Gastrocnemius medialis (tissue), 4 donors: ENCODE measurements at regions not wholly inside any gene's neighbourhood (a gene's known extent, or its start where the extent isn't known, plus 50 kb on each side); places are given as distances from the start of the nearest gene placed in this dataset.
"Not testable (repeated sequence)": the region's sequence is repeated elsewhere in the genome, so short reads cannot be mapped to it uniquely, and the experiment has no call there.

Experiments
- ATAC-seq, 2 donors: fragments of 150-250 bp; one replicate each; pipeline ENCODE4 v1.9.1; 2016
- DNase-seq, 2 donors: peaks; one replicate each; pipeline ENCODE4 v3.0.0-alpha.2; 2019
- H3K27ac ChIP-seq, 4 donors: fragments of 200-600 bp; sonication (generic); 1 replicate in 1 of 4; 2 replicates in 3 of 4; pipeline ENCODE4 v1.5.1; 2016 to 2018; ENCODE audit warnings: mild to moderate bottlenecking in 2 of 4, moderate library complexity in 1 of 4
- H3K27me3 ChIP-seq, 3 donors: fragments of 200-600 bp; sonication (generic) in 2 of 3; 1 replicate in 1 of 3; 2 replicates in 2 of 3; pipeline versions ENCODE4 v1.5.1 to v1.6.0; 2016 to 2019; ENCODE audit warnings: mild to moderate bottlenecking in 1 of 3, moderate library complexity in 1 of 3
- H3K36me3 ChIP-seq, 2 donors: fragments of 200-600 bp; sonication (generic) in 1 of 2; one replicate each; pipeline ENCODE4 v1.5.1; 2017 to 2018
- H3K4me1 ChIP-seq, 2 donors: fragments of 200-600 bp; sonication (generic) in 1 of 2; one replicate each; pipeline ENCODE4 v1.5.1; 2016 to 2017; ENCODE audit warnings: mild to moderate bottlenecking in 2 of 2
- H3K4me3 ChIP-seq, 4 donors: fragments of 200-600 bp; sonication (generic) in 3 of 4; 1 replicate in 1 of 4; 2 replicates in 3 of 4; pipeline ENCODE4 v1.5.1; 2016 to 2019; ENCODE audit warnings: mild to moderate bottlenecking in 2 of 4
- H3K9me3 ChIP-seq, 3 donors: fragments of 200-600 bp; sonication (generic) in 2 of 3; 1 replicate in 1 of 3; 2 replicates in 2 of 3; pipeline ENCODE4 v1.5.1; 2016 to 2019
- POLR2A ChIP-seq, 2 donors: fragments of 450-650 bp; IDR thresholded peaks; one replicate each; pipeline ENCODE4 v1.6.1; 2017; ENCODE audit warnings: antibody characterized with exemption in 2 of 2, mild to moderate bottlenecking in 2 of 2, moderate library complexity in 2 of 2
- in situ Hi-C, 4 donors: fragments of 200-750 bp; cut with MboI; loops; one replicate each; pipeline versions ENCODE4 v1.15.0 to v1.8.0; 2017; ENCODE audit warnings: low sequenced_read_pairs in 4 of 4
- intact Hi-C: fragments of 100-400 bp; cut with DNase I; formaldehyde crosslinking; loops from one replicate; pipeline ENCODE4 v1.15.1; 2023; ENCODE audit warnings: low total_unique reads
- TF ChIP-seq, protein P1 (sequence below), 5 experiments: fragments of 450-650 bp in 3 of 5; fragments of 200-600 bp in 2 of 5; sonication (generic) in 2 of 5; IDR thresholded peaks in 4 of 5; conservative IDR thresholded peaks in 1 of 5; 1 replicate in 4 of 5; 2 replicates in 1 of 5; pipeline ENCODE4 v1.5.1; 2016 to 2019; ENCODE audit warnings: antibody characterized with exemption in 5 of 5, mild to moderate bottlenecking in 3 of 5, moderate library complexity in 3 of 5

DNA sequence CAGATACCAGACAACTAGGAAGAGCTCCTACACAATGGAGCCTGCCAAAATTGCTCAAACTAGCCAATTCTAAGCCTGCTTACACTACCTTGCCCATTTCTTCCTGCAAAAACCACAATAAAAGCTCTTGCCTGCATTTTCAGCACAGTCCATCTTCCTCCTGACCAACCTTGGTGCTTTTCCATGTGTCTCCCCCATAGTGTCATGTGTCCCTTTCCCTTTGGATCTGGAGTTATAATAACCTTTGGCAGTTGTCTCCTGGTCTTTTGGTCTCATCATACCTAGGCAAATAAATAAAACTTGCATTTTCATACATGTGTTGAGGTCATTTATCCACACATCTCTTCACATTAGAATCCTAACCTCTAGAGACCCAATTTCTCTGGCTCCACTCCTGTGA is 203.1 kb upstream of the TRPC4 start:
- intact Hi-C loops (no loop called here), in situ Hi-C loops (no loop called here)
- Histone ChIP-seq H3K27me3 (no peaks in the 10 kb centered on the region), H3K36me3 (no peaks in the 10 kb centered on the region), H3K27ac (no peak overlapping the region), H3K4me1 (no peaks in the 10 kb centered on the region), H3K4me3 (no peak overlapping the region), H3K9me3 (no peaks in the 10 kb centered on the region)
- DNase-seq (no peak), ATAC-seq (no peak)
- TF ChIP-seq, protein P1, sequence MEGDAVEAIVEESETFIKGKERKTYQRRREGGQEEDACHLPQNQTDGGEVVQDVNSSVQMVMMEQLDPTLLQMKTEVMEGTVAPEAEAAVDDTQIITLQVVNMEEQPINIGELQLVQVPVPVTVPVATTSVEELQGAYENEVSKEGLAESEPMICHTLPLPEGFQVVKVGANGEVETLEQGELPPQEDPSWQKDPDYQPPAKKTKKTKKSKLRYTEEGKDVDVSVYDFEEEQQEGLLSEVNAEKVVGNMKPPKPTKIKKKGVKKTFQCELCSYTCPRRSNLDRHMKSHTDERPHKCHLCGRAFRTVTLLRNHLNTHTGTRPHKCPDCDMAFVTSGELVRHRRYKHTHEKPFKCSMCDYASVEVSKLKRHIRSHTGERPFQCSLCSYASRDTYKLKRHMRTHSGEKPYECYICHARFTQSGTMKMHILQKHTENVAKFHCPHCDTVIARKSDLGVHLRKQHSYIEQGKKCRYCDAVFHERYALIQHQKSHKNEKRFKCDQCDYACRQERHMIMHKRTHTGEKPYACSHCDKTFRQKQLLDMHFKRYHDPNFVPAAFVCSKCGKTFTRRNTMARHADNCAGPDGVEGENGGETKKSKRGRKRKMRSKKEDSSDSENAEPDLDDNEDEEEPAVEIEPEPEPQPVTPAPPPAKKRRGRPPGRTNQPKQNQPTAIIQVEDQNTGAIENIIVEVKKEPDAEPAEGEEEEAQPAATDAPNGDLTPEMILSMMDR (IDR thresholded peaks at IDR 0.05 in 4 of 5, conservative IDR thresholded peaks at IDR 0.05 in 1 of 5), result no peak
- TF ChIP-seq POLR2A (IDR thresholded peaks at IDR 0.05), result no peak

DNA sequence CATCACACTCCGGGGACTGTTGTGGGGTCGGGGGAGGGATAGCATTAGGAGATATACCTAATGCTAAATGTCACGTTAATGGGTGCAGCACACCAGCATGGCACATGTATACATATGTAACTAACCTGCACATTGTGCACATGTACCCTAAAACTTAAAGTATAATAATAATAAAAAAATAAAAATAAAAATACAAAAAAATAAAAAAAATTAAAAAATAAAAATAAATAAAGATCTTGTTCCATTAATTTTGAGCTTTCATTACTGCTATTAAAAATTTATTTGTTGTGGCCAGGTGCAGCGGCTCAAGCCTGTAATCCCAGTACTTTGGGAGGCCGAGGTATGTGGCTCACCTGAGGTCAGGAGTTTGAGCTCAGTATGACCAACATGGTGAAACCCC is 201.8 kb upstream of the TRPC4 start:
- H3K27ac ChIP-seq, in situ Hi-C loops, H3K36me3 ChIP-seq, DNase-seq, H3K27me3 ChIP-seq, ATAC-seq, H3K9me3 ChIP-seq, H3K4me1 ChIP-seq, intact Hi-C loops, H3K4me3 ChIP-seq: not testable (repeated sequence)

DNA sequence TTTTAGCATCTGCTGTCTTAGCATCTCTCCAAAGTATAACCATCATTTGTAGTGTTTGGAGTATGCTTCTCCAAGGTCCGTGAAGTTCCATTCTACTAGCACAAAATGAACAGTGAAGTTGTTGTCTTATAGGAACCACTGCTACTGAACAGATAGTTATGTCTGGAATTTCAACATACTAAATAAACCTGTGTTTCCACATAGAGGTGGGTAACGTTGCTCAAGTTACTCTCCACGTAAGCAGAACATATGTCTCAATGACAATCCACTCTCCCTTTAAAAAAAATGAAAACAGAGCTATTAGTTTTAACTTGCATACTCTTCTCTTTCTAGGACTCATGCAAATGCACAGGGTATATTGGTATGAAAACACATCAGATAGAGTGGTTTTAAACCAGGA is 184.3 kb upstream of the TRPC4 start:
- no peak for DNase-seq

DNA sequence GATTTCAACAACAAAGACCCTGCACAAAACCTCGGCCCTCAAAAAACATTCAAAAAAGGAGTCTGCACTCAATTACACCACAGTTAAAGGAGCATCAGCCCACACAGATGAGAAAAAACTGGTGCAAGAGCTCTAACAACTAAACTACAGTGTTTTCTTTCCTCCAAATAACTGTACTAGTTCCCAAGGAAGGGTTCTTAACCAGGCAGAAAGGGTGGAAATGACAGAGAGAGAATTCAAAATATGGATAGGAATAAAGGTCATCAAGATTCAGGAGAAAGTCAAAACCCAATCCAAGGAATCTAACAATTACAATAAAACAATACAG is 176.4 kb upstream of the TRPC4 start:
- no peak for ATAC-seq
- Histone ChIP-seq H3K9me3 (no peaks in the 10 kb centered on the region), H3K27ac (no peak overlapping the region), H3K27me3 (no peaks in the 10 kb centered on the region), H3K36me3 (no peaks in the 10 kb centered on the region), H3K4me3 (no peak overlapping the region), H3K4me1 (no peaks in the 10 kb centered on the region)
- no peak for TF ChIP-seq POLR2A (IDR thresholded peaks at IDR 0.05)
- TF ChIP-seq, protein P1 (IDR thresholded peaks at IDR 0.05 in 4 of 5, conservative IDR thresholded peaks at IDR 0.05 in 1 of 5), result no peak
- DNase-seq, result no peak
- in situ Hi-C loops, result no loop called here
- intact Hi-C loops, result no loop called here

More for the DNA sequence above, 184.3 kb upstream of the TRPC4 start:
- no peaks in the 10 kb centered on the region for H3K36me3 ChIP-seq
- ATAC-seq, result no peak
- H3K27me3 ChIP-seq, result no peaks in the 10 kb centered on the region
- intact Hi-C loops, result no loop called here
- no peak overlapping the region for H3K4me3 ChIP-seq
- no peaks in the 10 kb centered on the region for H3K4me1 ChIP-seq
- TF ChIP-seq, protein P1 (IDR thresholded peaks at IDR 0.05 in 4 of 5, conservative IDR thresholded peaks at IDR 0.05 in 1 of 5), result no peak
- no peaks in the 10 kb centered on the region for H3K9me3 ChIP-seq
- no peak overlapping the region for H3K27ac ChIP-seq
- in situ Hi-C loops, result no loop called here

DNA sequence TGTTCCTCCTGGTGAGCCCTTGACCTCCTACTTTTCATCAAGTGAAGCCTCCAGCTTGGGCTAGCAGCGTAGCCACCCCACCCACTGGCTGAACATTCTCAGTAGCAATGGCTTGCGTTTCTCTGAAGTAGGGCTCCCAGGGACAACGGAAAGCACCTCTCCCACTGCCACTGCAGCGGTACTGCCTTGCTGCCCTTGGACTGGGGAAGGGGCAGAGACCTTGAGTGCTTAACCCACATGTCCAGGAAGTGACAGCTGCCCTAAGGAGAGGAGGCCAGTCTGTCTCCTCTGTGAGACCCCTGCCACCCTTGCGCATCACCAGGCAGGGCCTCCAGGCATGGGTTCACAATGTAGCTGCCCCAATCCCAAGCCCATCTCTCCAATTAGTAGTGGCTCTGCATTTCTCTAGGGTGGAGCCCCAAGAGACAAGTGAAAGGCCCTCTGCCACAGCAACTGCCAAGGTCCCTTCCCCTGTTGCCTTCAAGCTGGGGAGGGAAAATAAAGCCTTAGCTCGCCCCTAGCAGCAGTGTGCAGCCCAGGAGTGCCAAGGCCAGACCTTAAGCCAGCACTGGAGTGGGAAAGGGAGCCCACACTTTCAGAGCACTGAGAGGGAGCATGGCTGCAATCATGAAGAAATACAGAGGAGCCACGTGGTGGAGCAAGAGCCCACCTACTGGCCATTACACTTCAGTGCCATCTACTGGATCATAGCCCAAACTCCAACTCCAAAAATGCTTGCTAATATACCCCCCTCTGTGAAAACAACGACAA is 175.9 kb upstream of the TRPC4 start:
- intact Hi-C loops, result no loop called here

More for the DNA sequence above, 175.9 kb upstream of the TRPC4 start:
- Histone ChIP-seq H3K36me3 (no peaks in the 10 kb centered on the region), H3K4me3 (no peak overlapping the region), H3K27ac (no peak overlapping the region), H3K4me1 (no peaks in the 10 kb centered on the region), H3K9me3 (no peaks in the 10 kb centered on the region), H3K27me3 (no peaks in the 10 kb centered on the region)
- in situ Hi-C loops, result no loop called here
- ATAC-seq (no peak), DNase-seq (no peak)
- TF ChIP-seq, protein P1 (IDR thresholded peaks at IDR 0.05 in 4 of 5, conservative IDR thresholded peaks at IDR 0.05 in 1 of 5), result no peak
- TF ChIP-seq POLR2A (IDR thresholded peaks at IDR 0.05), result no peak
